WTC11 (cell line): ENCODE measurements at regions not wholly inside any gene's neighbourhood (a gene's known extent, or its start where the extent isn't known, plus 50 kb on each side); places are given as distances from the start of the nearest gene placed in this dataset.

Source experiments
- CREB1 ChIP-seq: sonication (generic); formaldehyde crosslinking; IDR thresholded peaks from 2 replicates; pipeline ENCODE4 v1.8.0; 2023; ENCODE audit warnings: mild to moderate bottlenecking, missing genetic modification reagents
- CTCF ChIP-seq: fragments of 200-600 bp; IDR thresholded peaks from 2 replicates; pipeline ENCODE4 v1.8.0; 2022; ENCODE audit warnings: antibody characterized with exemption
- EMX1 ChIP-seq: fragments of 250-450 bp; sonication (Bioruptor Pico); IDR thresholded peaks from 2 replicates; pipeline ENCODE4 v1.8.0; 2021; ENCODE audit warnings: mild to moderate bottlenecking
- GRHL2 ChIP-seq: fragments of 250-450 bp; sonication (Bioruptor Pico); IDR thresholded peaks from 2 replicates; pipeline ENCODE4 v1.8.0; 2022; ENCODE audit warnings: mild to moderate bottlenecking, moderate library complexity; ENCODE audit not compliant: insufficient replicate concordance, severe bottlenecking
- IRF2 ChIP-seq: sonication (generic); formaldehyde crosslinking; IDR thresholded peaks from 2 replicates; pipeline ENCODE4 v1.8.0; 2022; ENCODE audit warnings: low read depth, missing genetic modification reagents, borderline replicate concordance
- JUN ChIP-seq: sonication (generic); formaldehyde crosslinking; IDR thresholded peaks from 2 replicates; pipeline ENCODE4 v1.8.0; 2023; ENCODE audit warnings: mild to moderate bottlenecking, missing genetic modification reagents
- OVOL2 ChIP-seq: fragments of 250-450 bp; sonication (Bioruptor Pico); IDR thresholded peaks from 2 replicates; pipeline ENCODE4 v1.9.0; 2021; ENCODE audit warnings: mild to moderate bottlenecking, borderline replicate concordance
- PRDM15 ChIP-seq: sonication (generic); formaldehyde crosslinking; IDR thresholded peaks from 2 replicates; pipeline ENCODE4 v1.8.0; 2022; ENCODE audit warnings: missing genetic modification reagents
- SP1 ChIP-seq: sonication (generic); formaldehyde crosslinking; conservative IDR thresholded peaks from 2 replicates; pipeline ENCODE4 v1.8.1; 2022; ENCODE audit warnings: missing genetic modification reagents
- STAT6 ChIP-seq: sonication (generic); formaldehyde crosslinking; conservative IDR thresholded peaks from 2 replicates; pipeline ENCODE4 v1.8.1; 2023; ENCODE audit warnings: mild to moderate bottlenecking, low read depth, missing genetic modification reagents, moderate library complexity
- ZBTB21 ChIP-seq: sonication (generic); formaldehyde crosslinking; IDR thresholded peaks from 2 replicates; pipeline ENCODE4 v1.8.1; 2023; ENCODE audit warnings: mild to moderate bottlenecking, missing genetic modification reagents, borderline replicate concordance

GRCh38 chr14:54026671-54027070 lies 70.0 kb upstream of the BMP4 start:
- no peak for TF ChIP-seq CTCF
- TF ChIP-seq EMX1, result no peak
- no peak for TF ChIP-seq OVOL2 (CRISPR knock-in tag)
- TF ChIP-seq GRHL2 (CRISPR knock-in tag), result no peak
- TF ChIP-seq STAT6 (CRISPR knock-in tag), result no peak
- TF ChIP-seq IRF2 (CRISPR knock-in tag), result no peak
- TF ChIP-seq ZBTB21 (CRISPR knock-in tag), result no peak
- no peak for TF ChIP-seq CREB1 (CRISPR knock-in tag)
- TF ChIP-seq SP1 (CRISPR knock-in tag), result no peak
- no peak for TF ChIP-seq PRDM15 (CRISPR knock-in tag)
- no peak for TF ChIP-seq JUN (CRISPR knock-in tag)
